Mesothelial cell of epicardium (in vitro differentiated cells): ENCODE measurements at regions not wholly inside any gene's neighbourhood (a gene's known extent, or its start where the extent isn't known, plus 50 kb on each side); places are given as distances from the start of the nearest gene placed in this dataset.
"Not testable (repeated sequence)": the region's sequence is repeated elsewhere in the genome, so short reads cannot be mapped to it uniquely, and the experiment has no call there.

Experiments
- DNase-seq, 2 experiments: peaks; one replicate each; pipeline ENCODE4 v3.0.0; 2021; ENCODE audit warnings: low spot score in 2 of 2; ENCODE audit not compliant: unreplicated experiment in 2 of 2
- H3K27ac Mint-ChIP-seq: 2 replicates; pipeline ENCODE4 v1.8.0; 2021; ENCODE audit warnings: mixed read lengths
- H3K27me3 Mint-ChIP-seq: 2 replicates; pipeline ENCODE4 v1.8.0; 2021; ENCODE audit warnings: low read depth, mixed read lengths
- H3K36me3 Mint-ChIP-seq: 2 replicates; pipeline ENCODE4 v1.8.0; 2021; ENCODE audit warnings: mixed read lengths
- H3K4me1 Mint-ChIP-seq: 2 replicates; pipeline ENCODE4 v1.8.0; 2021; ENCODE audit warnings: mixed read lengths
- H3K4me3 Mint-ChIP-seq: 2 replicates; pipeline ENCODE4 v1.8.0; 2021; ENCODE audit warnings: mild to moderate bottlenecking, moderate library complexity, mixed read lengths
- H3K9me3 Mint-ChIP-seq: 2 replicates; pipeline ENCODE4 v1.8.0; 2021; ENCODE audit warnings: mixed read lengths
- CTCF ChIP-seq: fragments of 200-600 bp; sonication (generic); IDR thresholded peaks from one replicate; pipeline ENCODE4 v1.5.0; 2021; ENCODE audit warnings: antibody characterized with exemption; ENCODE audit not compliant: unreplicated experiment

DNA sequence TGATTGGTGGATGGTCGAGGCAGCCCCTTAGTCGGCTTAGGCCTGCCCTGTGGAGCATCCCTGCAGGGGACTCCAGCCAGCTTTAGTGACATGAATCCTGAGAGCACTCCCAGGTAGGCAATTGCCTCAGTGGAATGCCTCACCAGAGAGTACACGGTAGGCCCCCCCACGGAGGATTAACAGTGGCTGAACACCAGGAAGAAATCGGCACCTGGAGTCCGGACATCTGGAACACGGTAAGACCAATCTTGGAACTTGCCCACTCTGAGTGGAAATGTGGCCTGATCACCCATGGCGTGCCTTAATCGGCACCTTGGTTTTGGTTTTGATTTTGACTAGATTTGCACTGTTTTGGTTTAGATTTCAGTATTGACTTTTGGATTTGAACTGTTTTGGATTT is 326.2 kb upstream of the NCKAP5 start:
- Mint-ChIP-seq H3K9me3 (peaks cover 13% of the 10 kb centered on the region), H3K36me3 (no peaks in the 10 kb centered on the region), H3K27ac (no peak overlapping the region), H3K27me3 (peaks cover 17% of the 10 kb centered on the region), H3K4me3 (no peak overlapping the region), H3K4me1 (no peaks in the 10 kb centered on the region)
- TF ChIP-seq CTCF: no peak
- DNase-seq: no peak

DNA sequence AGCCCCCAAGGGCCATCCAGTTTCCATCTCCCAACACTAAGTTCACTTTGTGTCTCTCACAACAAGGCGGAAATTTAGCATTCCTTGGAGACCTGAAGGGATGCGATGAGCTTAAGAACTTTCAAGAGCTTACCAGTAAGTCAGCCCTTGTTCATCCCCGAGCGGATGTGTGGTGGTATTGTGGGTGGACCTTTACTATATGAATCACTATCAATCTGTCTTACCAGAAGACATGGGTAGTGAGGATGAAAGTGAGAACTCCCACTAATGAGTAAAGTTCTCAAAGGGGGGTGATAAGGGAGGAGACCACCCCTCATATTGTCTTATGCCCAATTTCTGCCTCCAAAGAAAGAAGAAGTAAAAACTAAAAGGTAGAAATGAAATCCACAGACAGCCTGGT is 329.6 kb upstream of the NCKAP5 start:
- not testable (repeated sequence) for H3K4me1 Mint-ChIP-seq, H3K27ac Mint-ChIP-seq, DNase-seq, H3K36me3 Mint-ChIP-seq, H3K4me3 Mint-ChIP-seq
- Mint-ChIP-seq H3K27me3 (peaks cover 12% of the 10 kb centered on the region), H3K9me3 (peaks cover 13% of the 10 kb centered on the region)

DNA sequence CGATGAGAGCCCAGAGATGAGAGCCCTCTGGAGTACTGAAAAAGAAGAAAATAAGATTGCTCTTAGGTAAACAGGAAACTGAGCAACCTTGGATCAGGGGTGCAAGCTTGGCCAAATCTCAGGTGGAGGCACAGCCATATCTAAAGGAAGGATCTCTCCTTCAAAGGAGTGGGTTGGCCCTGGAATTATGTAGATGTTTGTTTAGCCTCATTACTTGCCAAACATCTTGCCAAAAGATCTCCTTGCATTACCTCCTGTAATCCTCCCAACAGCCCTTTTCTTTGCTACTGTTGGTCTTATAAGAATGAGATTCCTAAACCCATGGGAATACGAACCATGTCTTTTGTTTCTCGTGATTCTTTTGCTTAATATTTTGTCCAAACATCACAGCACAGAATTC is 332.6 kb upstream of the NCKAP5 start:
- DNase-seq: no peak
- H3K36me3 Mint-ChIP-seq: no peaks in the 10 kb centered on the region
- no peak overlapping the region for H3K4me3 Mint-ChIP-seq
- no peaks in the 10 kb centered on the region for H3K4me1 Mint-ChIP-seq
- TF ChIP-seq CTCF: no peak
- H3K9me3 Mint-ChIP-seq: no peaks in the 10 kb centered on the region
- no peak overlapping the region for H3K27ac Mint-ChIP-seq
- peaks cover 3% of the 10 kb centered on the region for H3K27me3 Mint-ChIP-seq

DNA sequence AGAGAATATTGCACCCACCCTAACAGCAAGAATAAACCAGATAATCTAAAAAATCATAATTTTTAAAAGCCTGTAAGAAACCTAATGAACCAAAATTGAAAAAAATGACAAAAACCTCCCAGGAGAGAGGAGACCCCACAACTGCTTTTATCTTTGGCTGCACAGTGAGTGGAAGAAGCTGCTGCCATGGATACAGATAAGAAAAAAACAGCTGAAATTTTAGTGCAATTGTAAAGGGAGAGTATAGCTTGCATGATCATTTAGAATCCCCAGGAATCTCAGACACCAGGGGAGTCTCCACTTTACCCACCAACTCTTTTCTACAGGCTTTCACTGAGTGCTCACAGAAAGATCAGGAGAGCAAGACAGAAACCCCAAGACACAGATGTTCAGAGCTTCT is 338.1 kb upstream of the NCKAP5 start:
- peaks cover 21% of the 10 kb centered on the region for H3K9me3 Mint-ChIP-seq
- DNase-seq: no peak
- H3K4me3 Mint-ChIP-seq: no peak overlapping the region
- no peak for TF ChIP-seq CTCF
- no peaks in the 10 kb centered on the region for H3K36me3 Mint-ChIP-seq
- H3K27me3 Mint-ChIP-seq: no peaks in the 10 kb centered on the region
- H3K4me1 Mint-ChIP-seq: no peaks in the 10 kb centered on the region
- no peak overlapping the region for H3K27ac Mint-ChIP-seq

GRCh38 chr2:133906926-133907325 is 338.7 kb upstream of the NCKAP5 start:
- Mint-ChIP-seq H3K27ac (no peak overlapping the region), H3K27me3 (no peaks in the 10 kb centered on the region), H3K4me3 (no peak overlapping the region), H3K36me3 (no peaks in the 10 kb centered on the region), H3K4me1 (no peaks in the 10 kb centered on the region), H3K9me3 (peaks cover 21% of the 10 kb centered on the region)
- TF ChIP-seq CTCF: no peak
- DNase-seq: no peak

DNA sequence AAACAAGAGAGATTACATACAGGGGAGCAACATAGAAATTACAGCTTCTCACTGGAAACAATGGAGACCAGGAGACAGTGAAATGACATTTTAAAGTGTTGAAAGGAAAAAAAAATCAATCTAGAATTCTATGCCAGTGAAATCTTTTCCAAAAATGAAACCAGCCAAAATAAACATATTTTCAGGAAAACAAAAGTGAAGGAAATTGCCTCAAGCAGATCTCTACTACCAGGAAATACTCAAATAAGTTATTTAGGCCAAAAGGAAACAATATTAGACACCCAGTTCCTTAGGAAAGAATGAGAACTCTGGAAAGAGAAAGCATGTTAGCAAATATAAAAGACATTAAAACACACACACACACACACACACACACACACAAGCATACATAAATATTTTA is 339.9 kb upstream of the NCKAP5 start:
- H3K27me3 Mint-ChIP-seq: no peaks in the 10 kb centered on the region
- H3K36me3 Mint-ChIP-seq: no peaks in the 10 kb centered on the region
- H3K27ac Mint-ChIP-seq: no peak overlapping the region
- H3K4me3 Mint-ChIP-seq: no peak overlapping the region
- DNase-seq: no peak
- no peak for TF ChIP-seq CTCF
- H3K9me3 Mint-ChIP-seq: peaks cover 21% of the 10 kb centered on the region
- H3K4me1 Mint-ChIP-seq: no peaks in the 10 kb centered on the region
